ENCODE measurements at regions not wholly inside any gene's neighbourhood (a gene's known extent, or its start where the extent isn't known, plus 50 kb on each side); places are given as distances from the start of the nearest gene placed in this dataset.
"Not testable (repeated sequence)": the region's sequence is repeated elsewhere in the genome, so short reads cannot be mapped to it uniquely, and the experiment has no call there.

DNA sequence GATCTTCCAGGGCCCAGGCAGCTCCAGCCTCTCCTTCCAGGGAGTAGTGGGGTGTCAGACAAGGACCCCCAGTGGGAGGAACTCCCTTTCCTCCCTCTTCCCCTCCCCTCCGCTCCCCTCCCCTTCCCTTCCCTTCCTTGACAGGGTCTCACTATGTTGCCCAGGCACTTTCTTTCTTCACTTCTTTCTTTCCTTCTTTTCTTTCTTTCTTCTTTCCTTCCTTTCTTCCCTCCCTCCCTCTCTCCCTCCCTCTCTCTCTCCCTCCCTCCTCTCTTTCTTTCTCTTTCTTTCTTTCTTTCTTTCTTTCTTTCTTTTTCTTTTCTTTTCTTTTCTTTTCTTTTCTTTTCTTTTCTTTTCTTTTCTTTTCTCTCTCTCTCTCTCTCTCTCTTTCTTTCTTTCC is 76.6 kb upstream of the LYZL2 start:
- Mint-ChIP-seq H3K4me1 (peaks cover 15% of the 10 kb centered on the region), H3K36me3 (ENCODE audit: low read depth) (peaks cover 68% of the 10 kb centered on the region), H3K4me3 (peak overlapping the region; percentile 93), H3K27ac (peak overlapping the region; percentile 92)
- ATAC-seq (replicated peaks); H3K9me3 Mint-ChIP-seq; H3K27me3 Mint-ChIP-seq: not testable (repeated sequence)

DNA sequence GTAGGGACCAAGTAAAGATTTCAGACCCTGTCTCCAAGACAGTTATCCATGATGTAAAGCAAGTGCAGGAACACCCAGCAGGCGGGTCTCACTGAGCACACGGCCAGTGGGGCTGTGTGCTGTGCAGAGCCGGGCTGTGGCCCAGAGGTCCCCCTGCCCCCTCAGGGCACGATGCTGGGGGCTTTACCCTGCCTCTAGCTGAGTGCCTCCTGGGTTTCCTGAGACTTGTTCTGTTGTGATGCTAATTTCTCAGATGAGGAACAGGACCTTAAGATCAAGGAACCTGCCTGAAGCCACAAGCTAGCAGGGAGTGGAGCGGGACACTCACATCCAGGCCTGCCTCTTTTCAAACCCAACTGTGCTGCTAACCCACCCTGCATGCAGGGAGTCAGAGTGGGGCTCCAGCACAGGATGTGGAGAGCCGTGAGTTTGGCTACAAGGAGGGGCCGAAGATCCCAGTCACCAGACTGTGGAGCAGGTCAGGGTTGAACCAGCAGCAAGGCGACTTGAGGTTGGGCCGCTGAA is 76.1 kb upstream of the LYZL2 start:
- no peak for ATAC-seq (replicated peaks)
- peaks cover 69% of the 10 kb centered on the region for H3K36me3 Mint-ChIP-seq (ENCODE audit: low read depth)
- no peaks in the 10 kb centered on the region for H3K27me3 Mint-ChIP-seq
- H3K9me3 Mint-ChIP-seq, result no peaks in the 10 kb centered on the region
- peaks cover 15% of the 10 kb centered on the region for H3K4me1 Mint-ChIP-seq
- peak overlapping the region; percentile 92 for H3K27ac Mint-ChIP-seq
- H3K4me3 Mint-ChIP-seq, result peak overlapping the region; percentile 93

DNA sequence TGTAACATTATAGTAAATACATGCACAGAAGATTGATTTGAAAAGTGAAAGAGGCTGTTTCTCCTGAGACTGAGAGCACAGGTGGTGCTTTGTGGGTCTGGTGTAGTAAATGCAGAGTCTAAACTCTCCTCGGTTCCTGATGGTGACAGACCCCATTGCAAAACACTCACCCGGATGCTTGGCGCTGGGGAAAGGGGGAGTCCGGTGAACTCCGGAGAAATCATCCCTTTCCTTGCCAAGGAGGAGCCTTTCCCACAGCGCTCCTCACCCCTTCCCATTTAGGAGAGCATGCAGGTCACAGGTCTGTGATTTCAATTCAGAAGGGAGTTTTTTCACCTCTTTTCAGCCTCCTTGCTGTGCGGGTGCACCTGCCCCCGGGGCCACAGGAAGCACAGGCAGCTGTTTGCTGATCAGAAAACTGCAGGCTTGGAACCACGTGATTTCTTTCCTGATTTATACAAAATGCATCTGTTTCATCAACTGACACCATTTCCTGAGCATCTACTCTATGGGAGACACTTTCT is 75.6 kb upstream of the LYZL2 start:
- Mint-ChIP-seq H3K27me3 (no peaks in the 10 kb centered on the region), H3K9me3 (no peaks in the 10 kb centered on the region), H3K36me3 (ENCODE audit: low read depth) (peaks cover 72% of the 10 kb centered on the region), H3K27ac (peak overlapping the region; percentile 92), H3K4me3 (peak overlapping the region; percentile 93), H3K4me1 (peaks cover 15% of the 10 kb centered on the region)
- ATAC-seq (replicated peaks), result peak; percentile 5

- peak; percentile 20 for ATAC-seq (replicated peaks)
- not testable (repeated sequence) for H3K9me3 Mint-ChIP-seq, H3K27me3 Mint-ChIP-seq
- peaks cover 20% of the 10 kb centered on the region for H3K4me1 Mint-ChIP-seq
- H3K27ac Mint-ChIP-seq, result peak overlapping the region; percentile 92
- H3K4me3 Mint-ChIP-seq, result peak overlapping the region; percentile 93
- H3K36me3 Mint-ChIP-seq (ENCODE audit: low read depth), result peaks cover 74% of the 10 kb centered on the region
Observed at GRCh38 chr10:30704601-30705100, 75.1 kb upstream of the LYZL2 start.

GRCh38 chr10:30704026-30704600 is 74.6 kb upstream of the LYZL2 start:
- Mint-ChIP-seq H3K9me3 (no peaks in the 10 kb centered on the region), H3K27ac (peak overlapping the region; percentile 92), H3K36me3 (ENCODE audit: low read depth) (peaks cover 74% of the 10 kb centered on the region), H3K4me3 (peak overlapping the region; percentile 93), H3K27me3 (no peaks in the 10 kb centered on the region), H3K4me1 (peaks cover 20% of the 10 kb centered on the region)
- no peak for ATAC-seq (replicated peaks)

- not testable (repeated sequence) for H3K9me3 Mint-ChIP-seq; H3K27me3 Mint-ChIP-seq; ATAC-seq (replicated peaks)
- peaks cover 77% of the 10 kb centered on the region for H3K36me3 Mint-ChIP-seq (ENCODE audit: low read depth)
- peak overlapping the region; percentile 93 for H3K4me3 Mint-ChIP-seq
- H3K27ac Mint-ChIP-seq, result peak overlapping the region; percentile 92
- peaks cover 21% of the 10 kb centered on the region for H3K4me1 Mint-ChIP-seq
Observed at GRCh38 chr10:30703446-30703845, 73.9 kb upstream of the LYZL2 start.

DNA sequence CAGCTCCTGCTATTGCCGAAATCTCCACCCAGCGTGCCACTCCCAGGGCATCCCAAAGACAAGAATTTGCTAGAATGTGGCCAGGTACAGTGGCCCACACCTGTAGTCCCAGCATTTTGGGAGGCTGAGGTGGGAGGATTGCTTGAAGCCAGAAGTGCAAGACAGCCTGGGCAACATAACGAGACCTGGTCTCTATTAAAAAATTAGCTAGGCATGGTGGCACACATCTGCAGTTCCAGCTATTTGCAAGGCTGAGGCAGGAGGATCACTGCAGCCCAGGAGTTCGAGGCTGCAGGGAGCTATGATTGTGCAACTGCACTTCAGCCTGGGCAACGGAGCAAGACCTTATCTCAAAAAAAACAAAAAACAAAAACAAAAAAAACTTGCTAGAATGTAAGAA is 73.3 kb upstream of the LYZL2 start:
- no peaks in the 10 kb centered on the region for H3K27me3 Mint-ChIP-seq
- no peak for ATAC-seq (replicated peaks)
- peaks cover 27% of the 10 kb centered on the region for H3K4me1 Mint-ChIP-seq
- H3K27ac Mint-ChIP-seq, result peak overlapping the region; percentile 92
- no peaks in the 10 kb centered on the region for H3K9me3 Mint-ChIP-seq
- peak overlapping the region; percentile 93 for H3K4me3 Mint-ChIP-seq
- peaks cover 83% of the 10 kb centered on the region for H3K36me3 Mint-ChIP-seq (ENCODE audit: low read depth)

GRCh38 chr10:30701451-30702173 is 72.1 kb upstream of the LYZL2 start:
- peak overlapping the region; percentile 92 for H3K27ac Mint-ChIP-seq
- H3K4me1 Mint-ChIP-seq, result peaks cover 34% of the 10 kb centered on the region
- H3K27me3 Mint-ChIP-seq, result no peaks in the 10 kb centered on the region
- H3K9me3 Mint-ChIP-seq, result no peaks in the 10 kb centered on the region
- ATAC-seq (replicated peaks), result peak; percentile 74
- H3K4me3 Mint-ChIP-seq, result peak overlapping the region; percentile 93
- peaks cover 93% of the 10 kb centered on the region for H3K36me3 Mint-ChIP-seq (ENCODE audit: low read depth)

DNA sequence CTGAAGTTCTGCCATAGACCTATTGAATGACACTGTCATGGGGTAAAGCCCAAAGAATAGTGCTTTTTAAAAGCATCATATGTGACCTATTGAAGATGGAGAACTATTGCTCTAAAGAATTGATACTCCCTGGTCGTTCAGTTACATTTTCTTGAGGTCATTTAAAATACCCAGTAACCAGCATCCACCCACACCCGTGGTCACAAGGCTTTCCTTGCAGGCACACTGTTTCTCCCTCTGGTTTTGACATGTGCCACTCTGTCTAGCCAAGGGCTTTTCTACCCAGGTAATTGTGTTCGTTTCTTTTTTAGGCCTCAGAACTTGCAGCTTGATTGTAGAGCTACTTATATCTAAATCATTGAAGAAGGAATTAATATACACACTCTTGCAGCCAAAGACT is 68.3 kb upstream of the LYZL2 start:
- Mint-ChIP-seq H3K9me3 (peaks cover 3% of the 10 kb centered on the region), H3K36me3 (ENCODE audit: low read depth) (peaks cover 91% of the 10 kb centered on the region)
- no peak for ATAC-seq (replicated peaks)

GRCh38 chr10:30697221-30697620 is 67.7 kb upstream of the LYZL2 start:
- H3K9me3 Mint-ChIP-seq, result not testable (repeated sequence)
- H3K4me3 Mint-ChIP-seq, result peak overlapping the region; percentile 93

More for the DNA sequence above, 68.3 kb upstream of the LYZL2 start:
- Mint-ChIP-seq H3K4me3 (peak overlapping the region; percentile 93), H3K27me3 (no peaks in the 10 kb centered on the region), H3K27ac (peak overlapping the region; percentile 92), H3K4me1 (peaks cover 56% of the 10 kb centered on the region)

GRCh38 chr10:30696416-30697185 is 67.0 kb upstream of the LYZL2 start:
- not testable (repeated sequence) for H3K27me3 Mint-ChIP-seq; H3K9me3 Mint-ChIP-seq; ATAC-seq (replicated peaks)
- peak overlapping the region; percentile 92 for H3K27ac Mint-ChIP-seq
- H3K4me3 Mint-ChIP-seq, result peak overlapping the region; percentile 93
- H3K36me3 Mint-ChIP-seq (ENCODE audit: low read depth), result peaks cover 90% of the 10 kb centered on the region
- peaks cover 54% of the 10 kb centered on the region for H3K4me1 Mint-ChIP-seq

More at GRCh38 chr10:30697221-30697620, 67.7 kb upstream of the LYZL2 start:
- not testable (repeated sequence) for ATAC-seq (replicated peaks); H3K27me3 Mint-ChIP-seq
- Mint-ChIP-seq H3K36me3 (ENCODE audit: low read depth) (peaks cover 91% of the 10 kb centered on the region), H3K4me1 (peaks cover 56% of the 10 kb centered on the region), H3K27ac (peak overlapping the region; percentile 92)

DNA sequence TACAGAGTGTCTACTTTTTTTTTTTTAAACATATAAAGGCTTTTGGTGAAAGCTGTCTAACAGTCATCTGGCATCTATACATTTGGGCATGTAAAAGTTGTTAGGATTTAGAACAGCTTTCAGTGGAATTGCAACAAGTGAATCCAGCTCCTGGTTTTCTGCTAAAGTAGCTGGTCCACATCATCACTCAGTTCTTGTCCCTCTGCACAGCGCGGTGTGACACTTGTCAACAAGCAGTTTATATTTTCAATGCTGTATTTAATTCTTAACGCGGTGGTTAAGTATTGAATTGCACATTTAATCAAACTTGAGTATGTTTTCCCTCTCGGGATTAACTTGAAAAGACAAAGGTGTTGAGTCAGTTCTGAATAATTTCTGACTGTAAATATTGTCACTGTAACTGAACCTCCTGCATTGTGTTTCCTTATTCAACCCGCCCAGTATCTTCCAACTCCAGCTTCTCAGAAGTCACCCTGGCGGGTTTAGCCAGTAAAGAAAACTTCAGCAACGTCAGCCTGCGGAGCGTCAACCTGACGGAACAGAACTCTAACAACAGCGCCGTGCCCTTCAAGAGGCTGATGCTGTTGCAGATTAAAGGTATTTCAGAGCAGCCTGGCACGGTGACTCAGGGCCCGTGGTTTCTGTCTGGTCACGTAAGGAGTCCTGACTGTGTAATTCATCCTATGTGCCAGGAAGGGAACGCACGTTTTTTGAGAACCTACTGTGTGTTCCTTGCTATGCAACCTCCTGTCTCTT is 66.1 kb upstream of the LYZL2 start:
- Mint-ChIP-seq H3K27ac (peak overlapping the region; percentile 92), H3K36me3 (ENCODE audit: low read depth) (peaks cover 93% of the 10 kb centered on the region), H3K4me1 (peaks cover 54% of the 10 kb centered on the region), H3K4me3 (peak overlapping the region; percentile 93)
- not testable (repeated sequence) for H3K27me3 Mint-ChIP-seq, H3K9me3 Mint-ChIP-seq
- ATAC-seq (replicated peaks), result peak; percentile 80

- peak; percentile 48 for ATAC-seq (replicated peaks)
- H3K4me1 Mint-ChIP-seq, result peaks cover 53% of the 10 kb centered on the region
- H3K36me3 Mint-ChIP-seq (ENCODE audit: low read depth), result peaks cover 89% of the 10 kb centered on the region
- peak overlapping the region; percentile 93 for H3K4me3 Mint-ChIP-seq
- H3K27ac Mint-ChIP-seq, result peak overlapping the region; percentile 92
- H3K9me3 Mint-ChIP-seq, result peaks cover 5% of the 10 kb centered on the region
- H3K27me3 Mint-ChIP-seq, result no peaks in the 10 kb centered on the region
Observed at GRCh38 chr10:30694518-30695228, 65.1 kb upstream of the LYZL2 start.

Measured in activated T-helper 17 cell treated with anti-CD3 and anti-CD28 coated beads, Interleukin-2, amount 50 U/mL, for 72 hours (primary cell).